Right atrium auricular region (tissue), 2 donors: ENCODE measurements at regions not wholly inside any gene's neighbourhood (a gene's known extent, or its start where the extent isn't known, plus 50 kb on each side); places are given as distances from the start of the nearest gene placed in this dataset.

Source experiments
- DNase-seq: peaks from one replicate; pipeline ENCODE4 v3.0.0-alpha.2; 2019; ENCODE audit warnings: low spot score
- H3K27ac ChIP-seq, 2 donors: fragments of 200-600 bp; sonication (generic); 1 replicate in 1 of 2; 2 replicates in 1 of 2; pipeline ENCODE4 v1.5.1; 2016 to 2019
- H3K27me3 ChIP-seq, 2 donors: fragments of 200-600 bp; sonication (generic); one replicate each; pipeline versions ENCODE4 v1.5.1 to v1.6.0; 2017 to 2019
- H3K36me3 ChIP-seq: fragments of 200-600 bp; sonication (generic); one replicate; pipeline ENCODE4 v1.5.1; 2016
- H3K4me1 ChIP-seq, 2 donors: fragments of 200-600 bp; sonication (generic); one replicate each; pipeline versions ENCODE4 v1.5.1 to v1.6.0; 2017 to 2019
- H3K4me3 ChIP-seq, 2 donors: fragments of 200-600 bp; sonication (generic); 1 replicate in 1 of 2; 2 replicates in 1 of 2; pipeline ENCODE4 v1.5.1; 2017 to 2019; ENCODE audit warnings: mild to moderate bottlenecking in 1 of 2, moderate library complexity in 1 of 2
- H3K9me3 ChIP-seq, 2 donors: fragments of 200-600 bp; sonication (generic); one replicate each; pipeline ENCODE4 v1.5.1; 2019
- TF ChIP-seq, protein P1 (sequence below), 2 donors: fragments of 200-600 bp; sonication (generic); IDR thresholded peaks; one replicate each; pipeline ENCODE4 v1.5.1; 2019; ENCODE audit warnings: antibody characterized with exemption in 2 of 2

DNA sequence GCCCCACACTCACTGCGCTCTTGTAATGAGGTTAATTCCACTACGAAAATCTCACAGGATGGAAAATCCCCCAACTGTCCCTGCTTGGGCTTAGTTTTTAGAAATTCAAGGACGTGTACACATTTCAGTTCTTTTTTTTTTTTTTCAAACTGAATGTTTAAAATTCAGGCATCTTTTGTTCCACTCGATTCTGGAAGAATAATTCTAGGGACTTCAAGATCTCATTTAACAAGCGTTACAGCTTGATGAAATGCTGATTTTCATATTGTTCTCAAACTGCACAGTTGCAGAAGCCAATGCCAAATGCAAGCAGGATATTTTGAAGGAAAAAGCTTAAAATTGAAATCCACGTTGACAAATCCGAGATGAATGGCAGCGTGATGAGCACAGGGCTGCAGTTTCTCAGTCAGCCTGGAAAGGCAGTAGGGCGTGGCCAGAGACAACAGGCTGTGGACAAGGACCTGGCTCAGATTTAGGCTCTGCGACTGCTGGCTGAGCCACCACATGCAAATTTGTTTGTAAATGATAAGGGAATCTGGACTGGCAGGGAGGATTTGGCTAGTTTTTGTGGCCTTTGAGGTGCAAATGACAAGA, 128.1 kb upstream of the MYCN start:
- H3K36me3 ChIP-seq, result no peaks in the 10 kb centered on the region
- no peak overlapping the region for H3K27ac ChIP-seq
- peaks cover 0 to 4% of the 10 kb centered on the region in 2 donors for H3K4me1 ChIP-seq
- no peaks in the 10 kb centered on the region for H3K9me3 ChIP-seq
- DNase-seq, result no peak
- H3K4me3 ChIP-seq, result no peak overlapping the region
- no peaks in the 10 kb centered on the region for H3K27me3 ChIP-seq
- TF ChIP-seq, protein P1, sequence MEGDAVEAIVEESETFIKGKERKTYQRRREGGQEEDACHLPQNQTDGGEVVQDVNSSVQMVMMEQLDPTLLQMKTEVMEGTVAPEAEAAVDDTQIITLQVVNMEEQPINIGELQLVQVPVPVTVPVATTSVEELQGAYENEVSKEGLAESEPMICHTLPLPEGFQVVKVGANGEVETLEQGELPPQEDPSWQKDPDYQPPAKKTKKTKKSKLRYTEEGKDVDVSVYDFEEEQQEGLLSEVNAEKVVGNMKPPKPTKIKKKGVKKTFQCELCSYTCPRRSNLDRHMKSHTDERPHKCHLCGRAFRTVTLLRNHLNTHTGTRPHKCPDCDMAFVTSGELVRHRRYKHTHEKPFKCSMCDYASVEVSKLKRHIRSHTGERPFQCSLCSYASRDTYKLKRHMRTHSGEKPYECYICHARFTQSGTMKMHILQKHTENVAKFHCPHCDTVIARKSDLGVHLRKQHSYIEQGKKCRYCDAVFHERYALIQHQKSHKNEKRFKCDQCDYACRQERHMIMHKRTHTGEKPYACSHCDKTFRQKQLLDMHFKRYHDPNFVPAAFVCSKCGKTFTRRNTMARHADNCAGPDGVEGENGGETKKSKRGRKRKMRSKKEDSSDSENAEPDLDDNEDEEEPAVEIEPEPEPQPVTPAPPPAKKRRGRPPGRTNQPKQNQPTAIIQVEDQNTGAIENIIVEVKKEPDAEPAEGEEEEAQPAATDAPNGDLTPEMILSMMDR (IDR thresholded peaks at IDR 0.05), result no peak

GRCh38 chr2:15813481-15814266, 126.7 kb upstream of the MYCN start:
- no peak overlapping the region for H3K4me3 ChIP-seq
- TF ChIP-seq, protein P1 (IDR thresholded peaks at IDR 0.05), result no peak
- no peak overlapping the region for H3K27ac ChIP-seq
- H3K36me3 ChIP-seq, result no peaks in the 10 kb centered on the region
- no peak for DNase-seq
- no peaks in the 10 kb centered on the region for H3K27me3 ChIP-seq
- peaks cover 0 to 4% of the 10 kb centered on the region in 2 donors for H3K4me1 ChIP-seq
- H3K9me3 ChIP-seq, result no peaks in the 10 kb centered on the region

- TF ChIP-seq, protein P1 (IDR thresholded peaks at IDR 0.05), result no peak
- H3K36me3 ChIP-seq, result no peaks in the 10 kb centered on the region
- H3K27me3 ChIP-seq, result no peaks in the 10 kb centered on the region
Measured at GRCh38 chr2:15814403-15814802, 125.9 kb upstream of the MYCN start.

DNA sequence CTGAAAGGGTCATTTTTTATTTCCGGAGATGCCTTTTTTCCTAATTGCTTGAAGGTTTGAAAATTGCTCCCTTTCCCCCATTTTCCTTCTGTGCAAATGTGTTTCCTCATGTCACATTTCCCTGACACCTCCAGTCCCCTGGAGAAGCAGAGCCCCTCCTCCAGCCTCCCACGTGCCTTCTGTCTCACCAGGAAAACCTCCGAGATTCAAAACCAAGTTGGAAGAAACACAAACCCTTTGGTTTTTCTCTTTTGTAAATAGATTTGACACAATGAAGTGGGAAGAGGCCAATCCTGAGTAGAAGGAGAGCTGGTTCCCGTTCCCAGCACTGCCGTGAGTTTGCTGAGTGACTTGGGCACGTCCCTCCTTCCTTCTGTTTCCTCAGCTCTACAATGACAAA, 125.4 kb upstream of the MYCN start:
- Histone ChIP-seq H3K4me1 (peaks cover 0 to 4% of the 10 kb centered on the region in 2 donors), H3K27me3 (no peaks in the 10 kb centered on the region), H3K9me3 (no peaks in the 10 kb centered on the region), H3K4me3 (no peak overlapping the region), H3K27ac (no peak overlapping the region), H3K36me3 (no peaks in the 10 kb centered on the region)
- TF ChIP-seq, protein P1 (IDR thresholded peaks at IDR 0.05), result no peak
- no peak for DNase-seq

More at GRCh38 chr2:15814403-15814802, 125.9 kb upstream of the MYCN start:
- no peak overlapping the region for H3K27ac ChIP-seq
- H3K9me3 ChIP-seq, result no peaks in the 10 kb centered on the region
- DNase-seq, result no peak
- peaks cover 0 to 4% of the 10 kb centered on the region in 2 donors for H3K4me1 ChIP-seq
- no peak overlapping the region for H3K4me3 ChIP-seq

GRCh38 chr2:15816226-15816625, 124.1 kb upstream of the MYCN start:
- DNase-seq, result no peak
- no peaks in the 10 kb centered on the region for H3K9me3 ChIP-seq
- no peak overlapping the region for H3K4me3 ChIP-seq
- H3K36me3 ChIP-seq, result no peaks in the 10 kb centered on the region
- H3K27me3 ChIP-seq, result no peaks in the 10 kb centered on the region
- H3K4me1 ChIP-seq, result no peaks in the 10 kb centered on the region
- TF ChIP-seq, protein P1 (IDR thresholded peaks at IDR 0.05), result no peak
- no peak overlapping the region for H3K27ac ChIP-seq
